ENCODE measurements at regions not wholly inside any gene's neighbourhood (a gene's known extent, or its start where the extent isn't known, plus 50 kb on each side); places are given as distances from the start of the nearest gene placed in this dataset.

GRCh38 chr13:111860231-111860552, 206.8 kb upstream of the SOX1 start:
- Histone ChIP-seq H3K9me3 (no peaks in the 10 kb centered on the region), H3K4me3 (ENCODE audit: low read depth, low read length) (no peak overlapping the region), H3K27me3 (peaks cover 36% of the 10 kb centered on the region), H3K36me3 (no peaks in the 10 kb centered on the region), H3K4me1 (no peaks in the 10 kb centered on the region)
- no peak for TF ChIP-seq CTCF (IDR thresholded peaks at IDR 0.05; ENCODE audit: low read depth, low read length)
- DNase-seq = no peak

- TF ChIP-seq CTCF (IDR thresholded peaks at IDR 0.05; ENCODE audit: low read depth, low read length) = no peak
- Histone ChIP-seq H3K27me3 (peaks cover 43% of the 10 kb centered on the region), H3K4me1 (no peaks in the 10 kb centered on the region), H3K4me3 (ENCODE audit: low read depth, low read length) (no peak overlapping the region), H3K36me3 (no peaks in the 10 kb centered on the region), H3K9me3 (no peaks in the 10 kb centered on the region)
- no peak for DNase-seq
These were observed 205.6 kb upstream of the SOX1 start for GRCh38 chr13:111861319-111861718.

- no peak overlapping the region for H3K4me3 ChIP-seq (ENCODE audit: low read depth, low read length)
- no peaks in the 10 kb centered on the region for H3K4me1 ChIP-seq
- H3K9me3 ChIP-seq = no peaks in the 10 kb centered on the region
- H3K27me3 ChIP-seq = peaks cover 39% of the 10 kb centered on the region
- no peaks in the 10 kb centered on the region for H3K36me3 ChIP-seq
- TF ChIP-seq CTCF (IDR thresholded peaks at IDR 0.05; ENCODE audit: low read depth, low read length) = no peak
- no peak for DNase-seq
These were observed 205.1 kb upstream of the SOX1 start for GRCh38 chr13:111861766-111862366.

- DNase-seq = no peak
- Histone ChIP-seq H3K36me3 (no peaks in the 10 kb centered on the region), H3K4me3 (ENCODE audit: low read depth, low read length) (no peak overlapping the region), H3K27me3 (peaks cover 37% of the 10 kb centered on the region), H3K4me1 (no peaks in the 10 kb centered on the region), H3K9me3 (no peaks in the 10 kb centered on the region)
- TF ChIP-seq CTCF (IDR thresholded peaks at IDR 0.05; ENCODE audit: low read depth, low read length) = no peak
These were observed 203.8 kb upstream of the SOX1 start for GRCh38 chr13:111862836-111863815.

GRCh38 chr13:111864566-111864965, 202.4 kb upstream of the SOX1 start:
- H3K27me3 ChIP-seq = peaks cover 37% of the 10 kb centered on the region
- no peak overlapping the region for H3K4me3 ChIP-seq (ENCODE audit: low read depth, low read length)
- H3K9me3 ChIP-seq = no peaks in the 10 kb centered on the region
- no peaks in the 10 kb centered on the region for H3K36me3 ChIP-seq
- DNase-seq = no peak
- no peaks in the 10 kb centered on the region for H3K4me1 ChIP-seq
- TF ChIP-seq CTCF (IDR thresholded peaks at IDR 0.05; ENCODE audit: low read depth, low read length) = no peak

- H3K27me3 ChIP-seq = peaks cover 37% of the 10 kb centered on the region
- no peaks in the 10 kb centered on the region for H3K36me3 ChIP-seq
- H3K4me1 ChIP-seq = no peaks in the 10 kb centered on the region
- no peak for DNase-seq
- H3K9me3 ChIP-seq = no peaks in the 10 kb centered on the region
- H3K4me3 ChIP-seq (ENCODE audit: low read depth, low read length) = no peak overlapping the region
- TF ChIP-seq CTCF (IDR thresholded peaks at IDR 0.05; ENCODE audit: low read depth, low read length) = no peak
These were observed 201.9 kb upstream of the SOX1 start for GRCh38 chr13:111865046-111865445.

Data from BE2C (cell line).